ENCODE measurements at regions not wholly inside any gene's neighbourhood (a gene's known extent, or its start where the extent isn't known, plus 50 kb on each side); places are given as distances from the start of the nearest gene placed in this dataset.

- no peak for TF ChIP-seq CTCF (conservative IDR thresholded peaks at IDR 0.05 in 1 of 2, IDR thresholded peaks at IDR 0.05 in 1 of 2; ENCODE audit: extremely low read depth in 1 of 2, insufficient read depth in 1 of 2, low read depth in 1 of 2, low read length in 2 of 2)
- no peak for TF ChIP-seq EZH2 (IDR thresholded peaks at IDR 0.05; ENCODE audit: borderline replicate concordance, low read length)
These were observed 333.6 kb upstream of the FAM241A start for GRCh38 chr4:111811661-111812060.

Measured in mammary epithelial cell (primary cell).